HFFc6 (cell line): ENCODE measurements at regions not wholly inside any gene's neighbourhood (a gene's known extent, or its start where the extent isn't known, plus 50 kb on each side); places are given as distances from the start of the nearest gene placed in this dataset.

Experiments used
- DNase-seq: peaks from one replicate; pipeline ENCODE4 v3.0.0-alpha.2; 2018
- H3K27ac Mint-ChIP-seq: 2 replicates; pipeline ENCODE4 v1.8.0; 2020; ENCODE audit warnings: mild to moderate bottlenecking, mixed read lengths
- H3K27me3 Mint-ChIP-seq: 2 replicates; pipeline ENCODE4 v1.8.0; 2021; ENCODE audit warnings: mild to moderate bottlenecking, moderate library complexity, mixed read lengths; ENCODE audit not compliant: insufficient read depth
- H3K36me3 Mint-ChIP-seq: 2 replicates; pipeline ENCODE4 v1.8.0; 2021; ENCODE audit warnings: low read depth, mixed read lengths
- H3K4me1 Mint-ChIP-seq: 2 replicates; pipeline ENCODE4 v1.8.0; 2020; ENCODE audit warnings: low read depth, mixed read lengths
- H3K4me3 Mint-ChIP-seq: 2 replicates; pipeline ENCODE4 v1.8.0; 2020; ENCODE audit warnings: mild to moderate bottlenecking, moderate library complexity, mixed read lengths
- H3K9me3 Mint-ChIP-seq: 2 replicates; pipeline ENCODE4 v1.8.0; 2020; ENCODE audit warnings: mild to moderate bottlenecking, mixed read lengths
- TF ChIP-seq, protein P1 (sequence below): fragments of 200-600 bp; sonication (generic); IDR thresholded peaks from 2 replicates; pipeline ENCODE4 v1.5.0; 2021; ENCODE audit warnings: antibody characterized with exemption, mild to moderate bottlenecking

DNA sequence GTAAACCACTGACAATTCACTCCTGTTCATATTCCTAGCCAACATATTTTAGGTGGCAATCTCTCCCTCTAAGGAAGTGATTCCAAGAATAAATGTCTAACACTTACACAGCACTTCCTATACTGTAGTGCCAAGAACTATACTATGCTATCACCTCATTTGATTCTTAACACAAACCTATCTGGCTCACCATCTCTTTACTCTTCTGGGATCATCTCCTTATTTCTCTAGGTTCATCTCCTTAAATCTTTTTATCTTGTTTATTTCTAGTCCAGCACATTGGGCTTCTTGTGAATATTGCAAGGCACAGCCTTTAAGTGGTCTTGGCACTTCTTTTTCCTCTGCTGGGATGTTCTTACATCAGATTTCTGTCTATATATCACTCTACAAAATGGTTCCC is 366.3 kb downstream of the SLITRK6 start:
- no peaks in the 10 kb centered on the region; the same call in 1 of the 2 replicates for H3K4me1 Mint-ChIP-seq
- no peaks in the 10 kb centered on the region for H3K27me3 Mint-ChIP-seq
- no peaks in the 10 kb centered on the region for H3K9me3 Mint-ChIP-seq
- H3K36me3 Mint-ChIP-seq: no peaks in the 10 kb centered on the region
- TF ChIP-seq, protein P1, sequence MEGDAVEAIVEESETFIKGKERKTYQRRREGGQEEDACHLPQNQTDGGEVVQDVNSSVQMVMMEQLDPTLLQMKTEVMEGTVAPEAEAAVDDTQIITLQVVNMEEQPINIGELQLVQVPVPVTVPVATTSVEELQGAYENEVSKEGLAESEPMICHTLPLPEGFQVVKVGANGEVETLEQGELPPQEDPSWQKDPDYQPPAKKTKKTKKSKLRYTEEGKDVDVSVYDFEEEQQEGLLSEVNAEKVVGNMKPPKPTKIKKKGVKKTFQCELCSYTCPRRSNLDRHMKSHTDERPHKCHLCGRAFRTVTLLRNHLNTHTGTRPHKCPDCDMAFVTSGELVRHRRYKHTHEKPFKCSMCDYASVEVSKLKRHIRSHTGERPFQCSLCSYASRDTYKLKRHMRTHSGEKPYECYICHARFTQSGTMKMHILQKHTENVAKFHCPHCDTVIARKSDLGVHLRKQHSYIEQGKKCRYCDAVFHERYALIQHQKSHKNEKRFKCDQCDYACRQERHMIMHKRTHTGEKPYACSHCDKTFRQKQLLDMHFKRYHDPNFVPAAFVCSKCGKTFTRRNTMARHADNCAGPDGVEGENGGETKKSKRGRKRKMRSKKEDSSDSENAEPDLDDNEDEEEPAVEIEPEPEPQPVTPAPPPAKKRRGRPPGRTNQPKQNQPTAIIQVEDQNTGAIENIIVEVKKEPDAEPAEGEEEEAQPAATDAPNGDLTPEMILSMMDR: no peak
- H3K27ac Mint-ChIP-seq: no peak overlapping the region
- no peak for DNase-seq
- no peak overlapping the region for H3K4me3 Mint-ChIP-seq

DNA sequence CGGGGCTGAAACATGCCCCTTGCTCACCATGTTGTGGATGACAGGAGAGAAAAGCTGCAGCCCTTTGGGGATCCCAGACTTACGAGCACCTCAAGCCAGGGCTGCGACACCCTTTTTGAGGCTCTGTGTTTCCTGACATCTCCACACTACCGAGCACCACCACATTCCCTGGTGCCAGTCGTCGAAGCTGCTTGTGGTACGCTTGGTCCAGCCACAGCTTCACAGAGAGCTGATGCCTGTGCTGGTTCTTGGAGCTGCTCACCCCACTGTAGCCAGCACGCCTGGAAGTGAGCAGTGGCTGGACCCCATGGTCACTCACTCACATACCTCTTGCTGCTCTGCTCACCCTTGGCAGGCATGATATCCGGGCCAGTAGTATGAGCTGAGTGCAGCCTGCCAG is 367.5 kb downstream of the SLITRK6 start:
- no peaks in the 10 kb centered on the region for H3K27me3 Mint-ChIP-seq
- no peak overlapping the region for H3K4me3 Mint-ChIP-seq
- TF ChIP-seq, protein P1: no peak
- H3K4me1 Mint-ChIP-seq: no peaks in the 10 kb centered on the region
- H3K9me3 Mint-ChIP-seq: no peaks in the 10 kb centered on the region
- H3K36me3 Mint-ChIP-seq: no peaks in the 10 kb centered on the region
- DNase-seq: no peak
- no peak overlapping the region for H3K27ac Mint-ChIP-seq

DNA sequence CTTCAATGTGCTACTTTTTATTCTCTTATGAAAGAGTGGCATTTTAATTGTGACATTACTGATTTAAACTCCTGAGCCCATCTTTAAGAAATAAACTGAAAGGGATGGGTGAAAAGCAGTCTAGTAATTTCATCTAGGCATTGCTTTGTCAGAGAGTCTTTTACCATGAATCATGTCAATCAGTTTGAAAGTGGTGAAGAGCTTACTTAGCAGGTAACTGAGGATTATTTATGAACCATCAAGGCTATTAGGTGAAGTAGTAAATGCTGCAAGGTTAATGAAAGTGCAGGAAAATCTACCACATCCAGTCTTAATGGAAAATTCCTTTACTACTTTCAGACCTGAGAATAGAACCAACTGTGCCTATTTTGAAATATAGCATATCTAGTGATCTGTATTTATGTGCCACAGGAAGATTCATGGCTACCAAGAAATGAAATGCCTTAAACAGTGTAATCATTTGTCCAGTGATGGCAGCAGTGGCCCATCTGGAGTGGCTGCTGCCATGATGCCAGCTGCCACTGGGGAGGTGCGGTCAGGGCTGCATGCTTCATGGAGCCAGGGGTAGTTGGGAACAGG is 368.9 kb downstream of the SLITRK6 start:
- H3K4me3 Mint-ChIP-seq: no peak overlapping the region
- TF ChIP-seq, protein P1: no peak
- no peaks in the 10 kb centered on the region for H3K36me3 Mint-ChIP-seq
- H3K4me1 Mint-ChIP-seq: no peaks in the 10 kb centered on the region
- no peaks in the 10 kb centered on the region for H3K9me3 Mint-ChIP-seq
- H3K27ac Mint-ChIP-seq: no peak overlapping the region
- no peak for DNase-seq
- no peaks in the 10 kb centered on the region for H3K27me3 Mint-ChIP-seq

DNA sequence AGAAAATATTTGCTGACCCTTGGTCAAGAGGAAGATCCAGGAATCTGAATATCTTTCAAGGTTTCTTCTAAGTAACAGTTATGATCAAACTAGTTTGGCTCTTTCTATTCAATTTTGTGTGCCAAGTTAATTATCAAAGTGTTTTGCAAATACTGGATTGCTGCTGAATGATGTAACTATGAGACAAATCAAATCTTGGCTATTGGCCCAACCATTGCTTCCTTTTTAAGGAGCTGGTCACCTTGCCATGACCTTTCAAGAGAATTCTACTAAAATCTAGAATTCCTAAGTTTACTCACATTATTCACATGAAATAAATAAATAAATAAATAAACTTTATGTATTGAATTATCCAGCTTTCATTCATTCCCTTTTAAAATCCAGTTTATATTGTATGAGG is 371.8 kb downstream of the SLITRK6 start:
- no peaks in the 10 kb centered on the region for H3K36me3 Mint-ChIP-seq
- TF ChIP-seq, protein P1: no peak

DNA sequence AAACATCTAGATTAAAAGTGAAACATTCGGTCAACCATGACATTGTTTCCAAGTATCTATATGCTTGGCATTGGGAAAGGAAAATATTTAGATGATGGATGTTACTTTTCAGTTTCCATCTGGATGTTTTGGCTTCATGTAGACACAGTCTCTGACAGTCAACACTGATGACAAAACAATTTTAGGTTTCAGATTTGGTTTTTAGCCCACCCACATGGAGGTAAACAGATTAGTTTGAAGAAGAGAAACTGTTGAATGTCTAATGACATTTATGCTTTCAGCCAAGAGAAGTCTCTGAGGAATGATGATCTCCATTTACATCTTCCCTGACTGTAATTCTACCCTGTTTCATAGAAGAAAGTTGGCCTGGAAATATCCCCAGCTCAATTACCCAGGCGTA is 379.1 kb downstream of the SLITRK6 start:
- DNase-seq: no peak
- no peaks in the 10 kb centered on the region; the same call in 1 of the 2 replicates for H3K4me1 Mint-ChIP-seq
- H3K36me3 Mint-ChIP-seq: no peaks in the 10 kb centered on the region
- no peak overlapping the region for H3K27ac Mint-ChIP-seq
- no peaks in the 10 kb centered on the region for H3K27me3 Mint-ChIP-seq
- H3K4me3 Mint-ChIP-seq: no peak overlapping the region
- H3K9me3 Mint-ChIP-seq: no peaks in the 10 kb centered on the region
- TF ChIP-seq, protein P1: no peak

More for the DNA sequence above, 371.8 kb downstream of the SLITRK6 start:
- no peak for DNase-seq
- Mint-ChIP-seq H3K9me3 (no peaks in the 10 kb centered on the region), H3K4me1 (no peaks in the 10 kb centered on the region), H3K4me3 (no peak overlapping the region), H3K27me3 (no peaks in the 10 kb centered on the region), H3K27ac (no peak overlapping the region)

DNA sequence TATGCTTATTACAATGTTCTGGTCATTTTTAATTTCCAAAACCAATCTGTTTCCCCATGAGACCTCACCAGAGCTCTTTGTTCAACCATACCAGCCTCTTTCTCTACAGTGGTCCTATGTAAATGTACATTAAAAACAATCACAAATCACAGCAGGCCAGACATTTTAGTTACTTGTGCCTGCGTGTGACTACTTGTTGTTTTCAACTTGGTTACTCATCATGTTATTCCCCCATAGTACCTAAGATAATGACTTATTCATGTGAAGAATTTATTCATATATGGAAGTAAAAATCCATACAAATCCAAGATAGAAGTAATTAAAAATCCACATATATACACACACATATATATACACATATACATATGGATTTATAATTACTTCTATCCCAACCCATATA is 379.6 kb downstream of the SLITRK6 start:
- DNase-seq: no peak
- Mint-ChIP-seq H3K27ac (no peak overlapping the region), H3K27me3 (no peaks in the 10 kb centered on the region), H3K9me3 (no peaks in the 10 kb centered on the region), H3K4me3 (no peak overlapping the region), H3K4me1 (no peaks in the 10 kb centered on the region; the same call in 1 of the 2 replicates), H3K36me3 (no peaks in the 10 kb centered on the region)
- TF ChIP-seq, protein P1: no peak
